CD4-positive, alpha-beta T cell treated with Interleukin-2 at 100 ng/mL for 4 hours (primary cell): ENCODE measurements at regions not wholly inside any gene's neighbourhood (a gene's known extent, or its start where the extent isn't known, plus 50 kb on each side); places are given as distances from the start of the nearest gene placed in this dataset.
A peak's percentile ranks its signal among the peaks of the same experiment; 100 is the strongest.
"Not testable (repeated sequence)": the region's sequence is repeated elsewhere in the genome, so short reads cannot be mapped to it uniquely, and the experiment has no call there.

ENCODE experiments used
- DNase-seq: peaks from one replicate; pipeline ENCODE4 v3.0.0-alpha.2; 2020; ENCODE audit warnings: low spot score

- no peak for DNase-seq
Observed at GRCh38 chr6:134553936-134554335, 236.0 kb upstream of the SGK1 start.

GRCh38 chr6:134551245-134551960 lies 233.5 kb upstream of the SGK1 start:
- no peak for DNase-seq

- DNase-seq, result no peak
Observed at GRCh38 chr6:134550604-134551003, 232.7 kb upstream of the SGK1 start.

- DNase-seq, result no peak
Observed at GRCh38 chr6:134549854-134550253, 231.9 kb upstream of the SGK1 start.

GRCh38 chr6:134546962-134547645 lies 229.2 kb upstream of the SGK1 start:
- DNase-seq, result no peak

- DNase-seq, result no peak
Observed at GRCh38 chr6:134544737-134545136, 226.8 kb upstream of the SGK1 start.

- DNase-seq, result no peak
Observed at GRCh38 chr6:134543128-134543527, 225.2 kb upstream of the SGK1 start.

- DNase-seq, result no peak
Observed at GRCh38 chr6:134541001-134541400, 223.1 kb upstream of the SGK1 start.

GRCh38 chr6:134539865-134540323 lies 222.0 kb upstream of the SGK1 start:
- no peak for DNase-seq

- DNase-seq, result not testable (repeated sequence)
Observed at GRCh38 chr6:134537765-134538164, 219.9 kb upstream of the SGK1 start.

GRCh38 chr6:134537146-134537555 lies 219.2 kb upstream of the SGK1 start:
- DNase-seq, result no peak

- no peak for DNase-seq
Observed at GRCh38 chr6:134535831-134536230, 217.9 kb upstream of the SGK1 start.

GRCh38 chr6:134534708-134535149 lies 216.8 kb upstream of the SGK1 start:
- no peak for DNase-seq

GRCh38 chr6:134533991-134534390 lies 216.1 kb upstream of the SGK1 start:
- no peak for DNase-seq

- DNase-seq, result no peak
Observed at GRCh38 chr6:134532694-134533624, 215.0 kb upstream of the SGK1 start.

- DNase-seq, result no peak
Observed at GRCh38 chr6:134531611-134532010, 213.7 kb upstream of the SGK1 start.

GRCh38 chr6:134531188-134531551 lies 213.3 kb upstream of the SGK1 start:
- no peak for DNase-seq

GRCh38 chr6:134529921-134530320 lies 212.0 kb upstream of the SGK1 start:
- peak; percentile 8 for DNase-seq

- no peak for DNase-seq
Observed at GRCh38 chr6:134529305-134529704, 211.4 kb upstream of the SGK1 start.

- DNase-seq, result no peak
Observed at GRCh38 chr6:134527108-134527787, 209.3 kb upstream of the SGK1 start.

- DNase-seq, result no peak
Observed at GRCh38 chr6:134525190-134525868, 207.4 kb upstream of the SGK1 start.
